Ascending aorta (tissue), 2 donors: ENCODE measurements at regions not wholly inside any gene's neighbourhood (a gene's known extent, or its start where the extent isn't known, plus 50 kb on each side); places are given as distances from the start of the nearest gene placed in this dataset.
"Not testable (repeated sequence)": the region's sequence is repeated elsewhere in the genome, so short reads cannot be mapped to it uniquely, and the experiment has no call there.

Experiments
- DNase-seq, 2 donors: peaks; one replicate each; pipeline ENCODE4 v3.0.0-alpha.2; 2019; ENCODE audit warnings: low spot score in 2 of 2
- H3K27ac ChIP-seq, 2 donors: fragments of 200-600 bp; sonication (generic); one replicate each; pipeline ENCODE4 v1.5.1; 2016 to 2017; ENCODE audit warnings: mild to moderate bottlenecking in 1 of 2
- H3K27me3 ChIP-seq: fragments of 200-600 bp; sonication (generic); one replicate; pipeline ENCODE4 v1.5.1; 2017
- H3K36me3 ChIP-seq, 2 donors: fragments of 200-600 bp; sonication (generic); one replicate each; pipeline ENCODE4 v1.5.1; 2016
- H3K4me1 ChIP-seq, 2 donors: fragments of 200-600 bp; sonication (generic); one replicate each; pipeline ENCODE4 v1.5.1; 2016 to 2017; ENCODE audit warnings: mild to moderate bottlenecking in 1 of 2
- H3K4me3 ChIP-seq, 2 donors: fragments of 200-600 bp; sonication (generic); one replicate each; pipeline ENCODE4 v1.5.1; 2016 to 2017; ENCODE audit warnings: mild to moderate bottlenecking in 1 of 2
- H3K9me3 ChIP-seq, 2 donors: fragments of 200-600 bp; sonication (generic); one replicate each; pipeline ENCODE4 v1.5.1; 2016
- CTCF ChIP-seq, 3 experiments: fragments of 200-600 bp in 2 of 3; fragments of 450-650 bp in 1 of 3; sonication (generic) in 2 of 3; IDR thresholded peaks; one replicate each; pipeline ENCODE4 v1.5.1; 2016 to 2019; ENCODE audit warnings: antibody characterized with exemption in 3 of 3, mild to moderate bottlenecking in 1 of 3, moderate library complexity in 1 of 3
- intact Hi-C: fragments of 100-400 bp; cut with DNase I; formaldehyde crosslinking; loops from one replicate; pipeline ENCODE4 v1.15.1; 2023

- intact Hi-C loops: no loop called here
- H3K27me3 ChIP-seq: no peaks in the 10 kb centered on the region
- no peaks in the 10 kb centered on the region for H3K9me3 ChIP-seq
- no peak for DNase-seq
- H3K27ac ChIP-seq: no peak overlapping the region
- no peaks in the 10 kb centered on the region for H3K36me3 ChIP-seq
- no peaks in the 10 kb centered on the region for H3K4me1 ChIP-seq
- no peak for TF ChIP-seq CTCF (IDR thresholded peaks at IDR 0.05)
- H3K4me3 ChIP-seq: no peak overlapping the region
Observed at GRCh38 chr2:184993746-184994145, 395.4 kb downstream of the ZNF804A start.

- intact Hi-C loops: no loop called here
- no peaks in the 10 kb centered on the region for H3K9me3 ChIP-seq
Observed at GRCh38 chr2:185006481-185006880, 408.2 kb downstream of the ZNF804A start.

GRCh38 chr2:185012643-185013042 lies 414.3 kb downstream of the ZNF804A start:
- Histone ChIP-seq H3K27me3 (no peaks in the 10 kb centered on the region), H3K9me3 (peaks cover 5 to 16% of the 10 kb centered on the region in 2 donors), H3K36me3 (no peaks in the 10 kb centered on the region), H3K4me3 (no peak overlapping the region), H3K27ac (no peak overlapping the region), H3K4me1 (no peaks in the 10 kb centered on the region)
- no peak for DNase-seq
- no peak for TF ChIP-seq CTCF (IDR thresholded peaks at IDR 0.05)
- intact Hi-C loops: no loop called here

More at GRCh38 chr2:185006481-185006880, 408.2 kb downstream of the ZNF804A start:
- no peak overlapping the region for H3K27ac ChIP-seq
- TF ChIP-seq CTCF (IDR thresholded peaks at IDR 0.05): no peak
- H3K36me3 ChIP-seq: no peaks in the 10 kb centered on the region
- H3K4me3 ChIP-seq: no peak overlapping the region
- H3K4me1 ChIP-seq: no peaks in the 10 kb centered on the region
- DNase-seq: no peak
- no peaks in the 10 kb centered on the region for H3K27me3 ChIP-seq

- no peaks in the 10 kb centered on the region for H3K27me3 ChIP-seq
- H3K9me3 ChIP-seq: peaks cover 5 to 16% of the 10 kb centered on the region in 2 donors
Observed at GRCh38 chr2:185014076-185014475, 415.7 kb downstream of the ZNF804A start.

GRCh38 chr2:185025891-185026290 lies 427.6 kb downstream of the ZNF804A start:
- DNase-seq, H3K36me3 ChIP-seq, intact Hi-C loops, H3K4me1 ChIP-seq, H3K27me3 ChIP-seq, H3K4me3 ChIP-seq, H3K9me3 ChIP-seq, H3K27ac ChIP-seq: not testable (repeated sequence)

More at GRCh38 chr2:185014076-185014475, 415.7 kb downstream of the ZNF804A start:
- no peak for DNase-seq
- intact Hi-C loops: no loop called here
- H3K4me1 ChIP-seq: no peaks in the 10 kb centered on the region
- no peak overlapping the region for H3K27ac ChIP-seq
- no peaks in the 10 kb centered on the region for H3K36me3 ChIP-seq
- no peak overlapping the region for H3K4me3 ChIP-seq
- no peak for TF ChIP-seq CTCF (IDR thresholded peaks at IDR 0.05)

GRCh38 chr2:185035906-185036305 lies 437.6 kb downstream of the ZNF804A start:
- Histone ChIP-seq H3K4me3 (no peak overlapping the region), H3K9me3 (no peaks in the 10 kb centered on the region), H3K36me3 (no peaks in the 10 kb centered on the region), H3K4me1 (no peaks in the 10 kb centered on the region), H3K27ac (no peak overlapping the region), H3K27me3 (no peaks in the 10 kb centered on the region)
- no peak for DNase-seq
- intact Hi-C loops: no loop called here
- TF ChIP-seq CTCF (IDR thresholded peaks at IDR 0.05): no peak
